Fibroblast of pulmonary artery (primary cell): ENCODE measurements at regions not wholly inside any gene's neighbourhood (a gene's known extent, or its start where the extent isn't known, plus 50 kb on each side); places are given as distances from the start of the nearest gene placed in this dataset.

ENCODE experiments used
- DNase-seq: peaks from one replicate; pipeline ENCODE4 v3.0.0-alpha.2; 2010; ENCODE audit warnings: low read depth
- H3K4me3 ChIP-seq: replicated peaks from 2 replicates; pipeline ENCODE4 v1.5.1; 2011; ENCODE audit warnings: low read depth, mild to moderate bottlenecking, control low read depth, low read length, moderate library complexity
- TF ChIP-seq, protein P1 (sequence below): IDR thresholded peaks from 2 replicates; pipeline ENCODE4 v1.5.1; 2011; ENCODE audit warnings: mild to moderate bottlenecking, control low read depth, low read length, inconsistent platforms; ENCODE audit errors: missing control alignments

- TF ChIP-seq, protein P1, sequence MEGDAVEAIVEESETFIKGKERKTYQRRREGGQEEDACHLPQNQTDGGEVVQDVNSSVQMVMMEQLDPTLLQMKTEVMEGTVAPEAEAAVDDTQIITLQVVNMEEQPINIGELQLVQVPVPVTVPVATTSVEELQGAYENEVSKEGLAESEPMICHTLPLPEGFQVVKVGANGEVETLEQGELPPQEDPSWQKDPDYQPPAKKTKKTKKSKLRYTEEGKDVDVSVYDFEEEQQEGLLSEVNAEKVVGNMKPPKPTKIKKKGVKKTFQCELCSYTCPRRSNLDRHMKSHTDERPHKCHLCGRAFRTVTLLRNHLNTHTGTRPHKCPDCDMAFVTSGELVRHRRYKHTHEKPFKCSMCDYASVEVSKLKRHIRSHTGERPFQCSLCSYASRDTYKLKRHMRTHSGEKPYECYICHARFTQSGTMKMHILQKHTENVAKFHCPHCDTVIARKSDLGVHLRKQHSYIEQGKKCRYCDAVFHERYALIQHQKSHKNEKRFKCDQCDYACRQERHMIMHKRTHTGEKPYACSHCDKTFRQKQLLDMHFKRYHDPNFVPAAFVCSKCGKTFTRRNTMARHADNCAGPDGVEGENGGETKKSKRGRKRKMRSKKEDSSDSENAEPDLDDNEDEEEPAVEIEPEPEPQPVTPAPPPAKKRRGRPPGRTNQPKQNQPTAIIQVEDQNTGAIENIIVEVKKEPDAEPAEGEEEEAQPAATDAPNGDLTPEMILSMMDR = no peak
- no peak for DNase-seq
- no peak overlapping the region for H3K4me3 ChIP-seq
Measured at GRCh38 chr4:92112805-92113204, 191.0 kb upstream of the GRID2 start.

DNA sequence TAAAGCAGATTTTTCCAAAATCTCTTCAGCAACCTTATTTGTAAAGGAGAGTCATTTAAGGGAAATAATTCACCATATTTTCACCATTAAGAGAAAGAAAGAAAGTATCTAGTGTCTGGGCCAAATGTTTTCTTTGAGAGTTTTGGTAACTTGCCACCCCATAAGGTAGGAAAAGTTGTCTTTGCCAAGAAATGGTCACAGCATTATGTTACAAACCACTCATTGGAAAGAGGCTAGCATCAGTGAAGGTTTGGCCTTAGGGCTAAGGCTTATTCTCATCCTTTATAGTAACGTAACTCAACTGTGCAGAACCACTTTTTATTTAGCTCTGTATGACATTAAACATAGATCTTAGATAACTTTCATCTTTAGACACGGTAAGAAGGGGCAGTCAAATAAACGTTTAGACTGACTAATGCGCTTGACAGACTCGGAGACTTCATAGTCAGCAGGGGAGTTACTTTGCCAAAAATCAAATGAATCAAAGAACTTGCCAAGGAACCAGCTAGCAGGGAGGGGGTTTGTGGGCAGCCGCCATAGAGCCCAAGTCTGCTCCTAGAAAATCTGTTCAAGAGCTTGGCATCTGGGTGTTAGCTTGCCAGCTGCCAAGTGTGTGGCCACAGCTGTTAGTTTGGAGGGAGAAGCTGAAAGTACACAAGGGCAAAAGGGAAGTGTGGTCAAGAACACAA, 182.8 kb upstream of the GRID2 start:
- no peak overlapping the region for H3K4me3 ChIP-seq
- TF ChIP-seq, protein P1 = no peak
- DNase-seq = no peak

DNA sequence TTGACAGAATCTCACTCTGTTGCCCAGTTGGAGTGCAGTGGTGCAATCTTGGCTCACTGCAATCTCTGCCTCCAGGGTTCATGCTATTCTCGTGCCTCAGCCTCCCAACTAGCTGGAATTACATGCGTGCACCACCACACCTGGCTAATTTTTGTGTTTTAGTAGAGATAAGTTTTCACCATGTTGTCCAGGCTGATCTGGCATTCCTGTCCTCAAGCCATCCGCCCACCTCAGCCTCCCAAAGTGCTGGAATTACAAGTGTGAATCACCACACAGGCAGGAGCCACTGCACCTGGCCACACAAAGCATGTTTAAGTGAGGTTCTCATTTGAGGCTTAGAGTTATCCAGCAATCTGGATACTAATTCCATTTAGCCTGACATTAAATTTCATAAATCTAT, 180.9 kb upstream of the GRID2 start:
- H3K4me3 ChIP-seq = no peak overlapping the region
- DNase-seq = no peak
- TF ChIP-seq, protein P1 = no peak

DNA sequence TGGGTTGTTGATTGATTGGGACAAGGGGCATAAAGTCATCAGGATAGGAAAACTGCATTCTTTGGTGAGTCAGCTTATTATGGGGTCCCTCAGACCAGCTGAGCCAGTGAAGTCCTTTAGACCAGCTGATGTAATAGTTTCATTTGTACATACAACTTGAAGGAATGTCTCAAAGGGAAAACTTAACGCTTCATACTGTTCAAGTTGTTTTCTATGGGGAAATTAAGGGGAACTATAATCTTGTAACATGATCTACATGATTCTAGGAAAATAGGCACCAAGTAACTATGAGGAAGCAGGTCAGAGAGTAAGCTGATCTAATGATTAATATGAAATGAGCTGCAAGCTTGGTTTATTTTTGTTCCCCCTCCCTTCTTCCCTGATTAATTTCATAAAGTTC, 175.1 kb upstream of the GRID2 start:
- H3K4me3 ChIP-seq = no peak overlapping the region
- no peak for DNase-seq
- TF ChIP-seq, protein P1 = no peak

DNA sequence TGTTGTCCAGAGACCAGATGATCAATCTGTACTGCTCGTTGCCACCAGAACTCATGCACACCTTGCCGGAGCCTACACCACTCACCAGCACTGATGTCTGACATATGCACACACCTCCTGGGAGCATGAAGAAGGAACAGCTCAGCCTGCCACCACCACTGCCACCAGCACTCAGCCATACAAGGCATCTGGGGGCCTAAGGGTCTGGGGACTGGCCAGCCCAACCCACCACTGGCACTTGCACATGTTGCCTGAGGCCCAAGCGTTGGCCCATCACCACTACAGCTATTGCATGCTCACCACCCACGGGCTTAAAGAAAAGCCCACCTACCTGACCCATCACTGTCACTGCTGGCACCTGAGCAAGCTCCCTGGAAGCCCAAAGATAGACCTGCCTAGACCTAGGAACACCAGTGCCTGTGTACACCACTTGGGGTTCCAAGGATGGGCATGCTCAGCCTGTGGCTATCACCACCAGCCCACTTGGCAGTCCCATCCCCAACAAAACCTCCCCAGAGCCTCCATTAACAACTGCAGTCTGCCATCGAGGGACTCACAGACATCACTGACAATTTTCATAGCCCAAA, 174.3 kb upstream of the GRID2 start:
- no peak for DNase-seq
- TF ChIP-seq, protein P1 = no peak
- H3K4me3 ChIP-seq = no peak overlapping the region

DNA sequence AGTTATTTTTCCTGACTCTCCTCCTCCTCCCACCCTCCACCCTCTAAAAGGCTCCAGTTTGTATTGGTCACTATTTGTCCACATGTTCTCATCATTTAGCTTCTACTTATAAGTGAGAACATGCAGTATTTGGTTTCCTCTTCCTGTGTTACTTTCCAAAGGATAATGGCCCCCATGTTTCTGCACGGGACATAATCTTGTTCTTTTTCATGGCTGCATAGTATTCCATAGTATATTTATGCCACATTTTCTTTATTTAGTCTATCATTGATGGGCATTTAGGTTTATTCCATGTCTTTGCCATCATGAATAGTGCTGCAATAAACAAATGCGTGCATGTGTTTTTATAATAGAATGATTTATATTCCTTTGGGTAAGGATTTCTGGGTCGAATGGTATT, 167.3 kb upstream of the GRID2 start:
- no peak for DNase-seq

More for the DNA sequence above, 167.3 kb upstream of the GRID2 start:
- H3K4me3 ChIP-seq = no peak overlapping the region
- TF ChIP-seq, protein P1 = no peak
